Kidney (tissue), 13 donors: ENCODE measurements at regions not wholly inside any gene's neighbourhood (a gene's known extent, or its start where the extent isn't known, plus 50 kb on each side); places are given as distances from the start of the nearest gene placed in this dataset.

Source experiments
- DNase-seq, 5 donors: peaks; one replicate each; pipeline ENCODE4 v3.0.0-alpha.2; 2013 to 2020
- FAIRE-seq: peaks from 2 replicates; lab custom pipeline; 2012; peaks lifted over from hg19 to GRCh38; lab: Jason Lieb, UNC
- H3K27ac ChIP-seq, 2 donors: one replicate each; pipeline ENCODE4 v1.7.0; 2013; ENCODE audit warnings: low read depth in 2 of 2, low read length in 2 of 2, inconsistent platforms in 1 of 2
- H3K27me3 ChIP-seq: one replicate; pipeline ENCODE4 v1.7.1; 2013; ENCODE audit warnings: low read length, inconsistent platforms; ENCODE audit not compliant: control insufficient read depth, insufficient read depth
- H3K36me3 ChIP-seq, 3 donors: one replicate each; pipeline versions ENCODE4 v1.7.0 to v1.7.1; 2013; ENCODE audit warnings: low read length in 3 of 3, control low read depth in 1 of 3, inconsistent platforms in 1 of 3; ENCODE audit not compliant: insufficient read depth in 3 of 3, control insufficient read depth in 2 of 3
- H3K4me1 ChIP-seq, 3 donors: one replicate each; pipeline versions ENCODE4 v1.7.0 to v1.7.1; 2013; ENCODE audit warnings: low read length in 3 of 3, inconsistent platforms in 1 of 3, low read depth in 1 of 3; ENCODE audit not compliant: control insufficient read depth in 2 of 3, insufficient read depth in 2 of 3
- H3K4me3 ChIP-seq, 3 donors: one replicate each; pipeline versions ENCODE4 v1.7.0 to v1.8.1; 2013; ENCODE audit warnings: low read length in 3 of 3, control low read depth in 1 of 3, inconsistent platforms in 1 of 3
- H3K9ac ChIP-seq, 3 donors: one replicate each; pipeline versions ENCODE4 v1.7.0 to v1.7.1; 2013; ENCODE audit warnings: low read length in 3 of 3, control low read depth in 1 of 3, inconsistent platforms in 1 of 3
- H3K9me3 ChIP-seq, 3 donors: one replicate each; pipeline versions ENCODE4 v1.7.0 to v1.7.1; 2013; ENCODE audit warnings: low read length in 3 of 3, control low read depth in 1 of 3, inconsistent platforms in 1 of 3; ENCODE audit not compliant: control insufficient read depth in 2 of 3, insufficient read depth in 1 of 3
- CTCF ChIP-seq: IDR thresholded peaks from 3 replicates; pipeline ENCODE4 v1.5.1; 2012; ENCODE audit warnings: mild to moderate bottlenecking, moderate library complexity, borderline replicate concordance; ENCODE audit not compliant: insufficient read depth; ENCODE audit errors: extremely low read depth
- intact Hi-C: fragments of 100-400 bp; cut with DNase I; formaldehyde crosslinking; loops from one replicate; pipeline ENCODE4 v1.11.1; 2022
- donor health status: control.
- donor health status: control.
- donor health status: control.
- donor health status: control.
- donor health status: control.
- donor health status: DM: yes; HTN: yes; CAD: no.
- donor health status: Normal renal cell carcinoma (clear cell type).

GRCh38 chr7:101729241-101729883 lies 88.1 kb upstream of the CUX1 start:
- H3K27me3 ChIP-seq = no peaks in the 10 kb centered on the region
- H3K36me3 ChIP-seq = no peaks in the 10 kb centered on the region
- intact Hi-C loops = no loop called here
- H3K27ac ChIP-seq = no peak overlapping the region
- no peak for FAIRE-seq
- no peak overlapping the region for H3K9ac ChIP-seq
- no peak for TF ChIP-seq CTCF
- no peak overlapping the region for H3K4me3 ChIP-seq
- H3K9me3 ChIP-seq = no peaks in the 10 kb centered on the region
- H3K4me1 ChIP-seq = peaks cover 0 to 2% (median 0%) of the 10 kb centered on the region in 3 donors
- DNase-seq = peak in 4 of 5 donors; percentile 68 to 82 (median 77)

GRCh38 chr7:101731502-101732084 lies 85.8 kb upstream of the CUX1 start:
- no peaks in the 10 kb centered on the region for H3K36me3 ChIP-seq
- peak in 3 of 5 donors; percentile 47 to 66 (median 64) for DNase-seq
- no peak overlapping the region for H3K9ac ChIP-seq
- intact Hi-C loops = no loop called here
- H3K9me3 ChIP-seq = no peaks in the 10 kb centered on the region
- TF ChIP-seq CTCF = no peak
- FAIRE-seq = no peak
- H3K4me1 ChIP-seq = peaks cover 0 to 2% (median 0%) of the 10 kb centered on the region in 3 donors
- H3K4me3 ChIP-seq = no peak overlapping the region
- H3K27ac ChIP-seq = no peak overlapping the region
- no peaks in the 10 kb centered on the region for H3K27me3 ChIP-seq

GRCh38 chr7:101733713-101734475 lies 83.5 kb upstream of the CUX1 start:
- peak overlapping the region in 2 of 3 donors; percentile 39 to 54 for H3K4me3 ChIP-seq
- FAIRE-seq (no peak), DNase-seq (peak; percentile 87 to 93 (median 92))
- no peaks in the 10 kb centered on the region for H3K9me3 ChIP-seq
- peak overlapping the region in 1 of 2 donors; percentile 60 for H3K27ac ChIP-seq
- peak overlapping the region in 2 of 3 donors; percentile 22 to 71 for H3K9ac ChIP-seq
- no peaks in the 10 kb centered on the region for H3K27me3 ChIP-seq
- intact Hi-C loops = no loop called here
- H3K36me3 ChIP-seq = no peaks in the 10 kb centered on the region
- TF ChIP-seq CTCF = no peak
- H3K4me1 ChIP-seq = peaks cover 0 to 2% (median 0%) of the 10 kb centered on the region in 3 donors
